ENCODE measurements at regions not wholly inside any gene's neighbourhood (a gene's known extent, or its start where the extent isn't known, plus 50 kb on each side); places are given as distances from the start of the nearest gene placed in this dataset.

DNA sequence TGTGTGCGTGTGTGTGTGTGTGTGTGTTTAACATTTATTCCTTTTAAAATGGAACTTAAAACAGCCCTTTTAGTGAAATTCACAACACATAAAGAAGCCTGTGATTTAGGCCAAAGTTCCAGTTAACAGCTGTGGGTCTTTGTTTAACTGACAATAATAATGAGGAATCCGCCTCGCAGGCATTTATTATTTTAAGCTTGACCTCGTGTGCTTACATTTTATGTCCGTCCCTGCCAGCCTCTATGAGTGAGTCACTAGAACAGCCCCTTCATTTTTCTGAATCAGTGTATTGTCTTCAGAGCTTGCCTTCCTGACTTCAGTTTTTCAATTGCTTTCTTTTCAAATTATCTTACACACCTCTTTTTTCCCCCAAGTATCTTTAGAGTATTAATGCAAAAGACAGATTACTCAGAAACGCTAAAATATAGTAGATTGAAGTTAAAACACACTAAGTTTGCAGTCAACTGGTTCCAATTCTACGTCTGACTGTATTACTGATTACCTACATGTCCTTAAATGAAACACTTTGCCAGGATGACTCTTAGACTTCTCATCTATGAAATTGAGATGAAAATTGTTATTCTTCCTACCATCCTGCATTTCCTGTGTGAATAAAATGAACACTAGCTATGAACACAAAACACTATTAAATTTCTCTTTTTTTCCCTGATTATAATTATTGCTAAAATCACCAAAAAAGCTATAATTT lies 319.6 kb upstream of the HS3ST1 start:
- H3K9me3 ChIP-seq = no peaks in the 10 kb centered on the region
- intact Hi-C loops (cut with DNase I; ENCODE audit: low total_unique reads) = no loop called here
- H3K27ac ChIP-seq = no peak overlapping the region
- no peak for TF ChIP-seq POLR2A (IDR thresholded peaks at IDR 0.05)
- TF ChIP-seq, protein P1, sequence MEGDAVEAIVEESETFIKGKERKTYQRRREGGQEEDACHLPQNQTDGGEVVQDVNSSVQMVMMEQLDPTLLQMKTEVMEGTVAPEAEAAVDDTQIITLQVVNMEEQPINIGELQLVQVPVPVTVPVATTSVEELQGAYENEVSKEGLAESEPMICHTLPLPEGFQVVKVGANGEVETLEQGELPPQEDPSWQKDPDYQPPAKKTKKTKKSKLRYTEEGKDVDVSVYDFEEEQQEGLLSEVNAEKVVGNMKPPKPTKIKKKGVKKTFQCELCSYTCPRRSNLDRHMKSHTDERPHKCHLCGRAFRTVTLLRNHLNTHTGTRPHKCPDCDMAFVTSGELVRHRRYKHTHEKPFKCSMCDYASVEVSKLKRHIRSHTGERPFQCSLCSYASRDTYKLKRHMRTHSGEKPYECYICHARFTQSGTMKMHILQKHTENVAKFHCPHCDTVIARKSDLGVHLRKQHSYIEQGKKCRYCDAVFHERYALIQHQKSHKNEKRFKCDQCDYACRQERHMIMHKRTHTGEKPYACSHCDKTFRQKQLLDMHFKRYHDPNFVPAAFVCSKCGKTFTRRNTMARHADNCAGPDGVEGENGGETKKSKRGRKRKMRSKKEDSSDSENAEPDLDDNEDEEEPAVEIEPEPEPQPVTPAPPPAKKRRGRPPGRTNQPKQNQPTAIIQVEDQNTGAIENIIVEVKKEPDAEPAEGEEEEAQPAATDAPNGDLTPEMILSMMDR (IDR thresholded peaks at IDR 0.05 in 4 of 5, conservative IDR thresholded peaks at IDR 0.05 in 1 of 5) = no peak
- no peaks in the 10 kb centered on the region for H3K27me3 ChIP-seq
- DNase-seq (no peak), ATAC-seq (no peak)
- no peaks in the 10 kb centered on the region for H3K36me3 ChIP-seq
- H3K4me3 ChIP-seq = no peak overlapping the region
- H3K4me1 ChIP-seq = no peaks in the 10 kb centered on the region
- in situ Hi-C loops (cut with MboI; ENCODE audit: low sequenced_read_pairs in 4 of 4) = no loop called here

DNA sequence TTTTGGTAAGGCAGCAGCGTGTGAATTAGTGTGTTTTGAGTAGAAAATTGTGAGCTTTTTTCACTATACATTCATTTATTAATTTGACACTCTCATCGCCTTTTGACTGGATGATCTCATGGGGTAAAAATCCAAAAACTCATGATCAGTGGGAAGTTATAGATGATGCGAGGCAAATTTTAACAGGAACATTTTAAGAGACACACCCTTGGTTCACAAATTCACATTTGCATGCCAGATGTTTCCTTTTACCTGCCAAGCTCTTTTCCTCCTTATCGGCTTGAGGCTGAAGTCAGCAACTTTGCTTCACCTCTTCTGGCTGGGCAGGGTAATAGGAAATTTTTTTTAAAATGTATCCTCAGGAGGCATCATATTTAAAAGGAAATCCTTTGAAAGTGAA lies 318.0 kb upstream of the HS3ST1 start:
- intact Hi-C loops (cut with DNase I; ENCODE audit: low total_unique reads) = no loop called here
- H3K4me3 ChIP-seq = no peak overlapping the region
- no peaks in the 10 kb centered on the region for H3K4me1 ChIP-seq
- no peak for TF ChIP-seq POLR2A (IDR thresholded peaks at IDR 0.05)
- TF ChIP-seq, protein P1 (IDR thresholded peaks at IDR 0.05 in 4 of 5, conservative IDR thresholded peaks at IDR 0.05 in 1 of 5) = no peak
- H3K36me3 ChIP-seq = no peaks in the 10 kb centered on the region
- DNase-seq (no peak), ATAC-seq (no peak)
- H3K9me3 ChIP-seq = no peaks in the 10 kb centered on the region
- H3K27me3 ChIP-seq = no peaks in the 10 kb centered on the region
- in situ Hi-C loops (cut with MboI; ENCODE audit: low sequenced_read_pairs in 4 of 4) = no loop called here
- no peak overlapping the region for H3K27ac ChIP-seq

DNA sequence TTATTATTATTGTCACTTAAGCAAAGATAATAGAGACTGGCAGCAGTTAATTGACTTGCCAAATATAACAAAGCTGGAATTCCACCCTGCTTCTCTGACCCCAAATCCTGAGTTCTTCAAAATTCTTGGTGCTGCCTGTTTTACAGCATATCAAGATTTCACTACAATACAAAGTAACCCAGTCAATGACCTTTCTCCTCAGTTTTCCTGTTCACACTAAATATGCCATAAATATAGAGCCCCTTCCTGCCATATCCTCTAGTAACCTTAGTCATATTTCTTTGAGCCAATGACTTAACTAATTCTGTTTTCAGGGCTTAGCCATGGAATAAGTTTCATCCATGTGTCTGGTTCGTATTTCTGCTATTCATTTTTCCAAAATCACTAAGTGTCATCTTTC lies 315.3 kb upstream of the HS3ST1 start:
- intact Hi-C loops (cut with DNase I; ENCODE audit: low total_unique reads) (no loop called here), in situ Hi-C loops (cut with MboI; ENCODE audit: low sequenced_read_pairs in 4 of 4) (no loop called here)
- no peaks in the 10 kb centered on the region for H3K27me3 ChIP-seq

DNA sequence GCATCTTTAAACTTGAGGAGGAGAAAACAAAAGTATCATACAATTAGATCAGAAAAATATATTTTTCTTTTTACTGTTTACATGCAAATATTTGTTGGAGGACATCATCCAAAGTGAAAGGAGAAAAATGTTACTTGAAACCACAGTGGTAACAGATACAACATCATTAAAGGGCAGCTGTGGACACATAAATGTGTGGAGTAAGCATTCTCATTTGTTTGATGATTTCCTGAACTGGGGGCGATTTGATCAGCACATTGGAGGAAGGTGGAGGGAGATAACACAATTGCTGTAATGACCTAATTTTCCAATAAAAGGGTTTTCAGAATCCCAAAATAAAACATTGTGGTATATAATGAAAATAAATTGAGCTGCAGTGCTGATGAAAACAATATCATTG lies 314.5 kb upstream of the HS3ST1 start:
- no peak for ATAC-seq
- H3K27me3 ChIP-seq = no peaks in the 10 kb centered on the region
- no peak overlapping the region for H3K27ac ChIP-seq
- no peak overlapping the region for H3K4me3 ChIP-seq
- no peaks in the 10 kb centered on the region for H3K36me3 ChIP-seq
- TF ChIP-seq, protein P1 (IDR thresholded peaks at IDR 0.05 in 4 of 5, conservative IDR thresholded peaks at IDR 0.05 in 1 of 5) = no peak
- no peak for TF ChIP-seq POLR2A (IDR thresholded peaks at IDR 0.05)
- no peak for DNase-seq
- H3K9me3 ChIP-seq = no peaks in the 10 kb centered on the region
- intact Hi-C loops (cut with DNase I; ENCODE audit: low total_unique reads) (no loop called here), in situ Hi-C loops (cut with MboI; ENCODE audit: low sequenced_read_pairs in 4 of 4) (no loop called here)
- H3K4me1 ChIP-seq = no peaks in the 10 kb centered on the region

More for the DNA sequence above, 315.3 kb upstream of the HS3ST1 start:
- ATAC-seq (no peak), DNase-seq (no peak)
- Histone ChIP-seq H3K27ac (no peak overlapping the region), H3K36me3 (no peaks in the 10 kb centered on the region), H3K9me3 (no peaks in the 10 kb centered on the region), H3K4me3 (no peak overlapping the region), H3K4me1 (no peaks in the 10 kb centered on the region)
- TF ChIP-seq POLR2A (IDR thresholded peaks at IDR 0.05) = no peak
- TF ChIP-seq, protein P1 (IDR thresholded peaks at IDR 0.05 in 4 of 5, conservative IDR thresholded peaks at IDR 0.05 in 1 of 5) = no peak

DNA sequence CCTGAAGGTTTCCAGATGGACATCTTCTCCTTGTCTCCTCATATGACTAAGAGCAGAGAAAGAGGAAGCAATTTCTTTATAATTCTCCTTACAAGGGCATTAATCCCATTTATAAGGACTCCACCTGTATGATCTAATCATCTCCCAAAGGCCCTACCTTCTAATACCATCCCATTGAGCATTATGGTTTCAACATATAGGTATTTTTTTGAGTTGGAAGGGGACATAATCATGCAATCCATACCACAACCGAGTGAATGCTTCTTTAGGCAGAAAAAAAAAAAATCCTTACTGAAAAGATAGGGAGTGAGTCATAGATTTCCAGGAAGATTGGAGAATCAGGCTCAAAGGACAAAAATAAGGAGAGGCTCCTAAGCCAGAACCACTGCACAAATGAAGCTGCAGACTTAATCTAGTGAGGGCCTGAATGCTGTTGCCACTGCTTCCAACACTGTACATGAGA lies 312.5 kb upstream of the HS3ST1 start:
- Histone ChIP-seq H3K4me1 (no peaks in the 10 kb centered on the region), H3K9me3 (no peaks in the 10 kb centered on the region), H3K36me3 (no peaks in the 10 kb centered on the region), H3K27me3 (no peaks in the 10 kb centered on the region), H3K27ac (no peak overlapping the region), H3K4me3 (no peak overlapping the region)
- intact Hi-C loops (cut with DNase I; ENCODE audit: low total_unique reads) (no loop called here), in situ Hi-C loops (cut with MboI; ENCODE audit: low sequenced_read_pairs in 4 of 4) (no loop called here)
- ATAC-seq (no peak), DNase-seq (no peak)
- TF ChIP-seq, protein P1 (IDR thresholded peaks at IDR 0.05 in 4 of 5, conservative IDR thresholded peaks at IDR 0.05 in 1 of 5) = no peak
- no peak for TF ChIP-seq POLR2A (IDR thresholded peaks at IDR 0.05)
